NCI-H748 treated with DMSO at 0.1 percent for 48 hours (cell line): ENCODE measurements at regions not wholly inside any gene's neighbourhood (a gene's known extent, or its start where the extent isn't known, plus 50 kb on each side); places are given as distances from the start of the nearest gene placed in this dataset.
"Not testable (repeated sequence)": the region's sequence is repeated elsewhere in the genome, so short reads cannot be mapped to it uniquely, and the experiment has no call there.

Experiments
- DNase-seq: peaks from one replicate; lab custom pipeline; 2025; lab: John Stamatoyannopoulos, UW

DNA sequence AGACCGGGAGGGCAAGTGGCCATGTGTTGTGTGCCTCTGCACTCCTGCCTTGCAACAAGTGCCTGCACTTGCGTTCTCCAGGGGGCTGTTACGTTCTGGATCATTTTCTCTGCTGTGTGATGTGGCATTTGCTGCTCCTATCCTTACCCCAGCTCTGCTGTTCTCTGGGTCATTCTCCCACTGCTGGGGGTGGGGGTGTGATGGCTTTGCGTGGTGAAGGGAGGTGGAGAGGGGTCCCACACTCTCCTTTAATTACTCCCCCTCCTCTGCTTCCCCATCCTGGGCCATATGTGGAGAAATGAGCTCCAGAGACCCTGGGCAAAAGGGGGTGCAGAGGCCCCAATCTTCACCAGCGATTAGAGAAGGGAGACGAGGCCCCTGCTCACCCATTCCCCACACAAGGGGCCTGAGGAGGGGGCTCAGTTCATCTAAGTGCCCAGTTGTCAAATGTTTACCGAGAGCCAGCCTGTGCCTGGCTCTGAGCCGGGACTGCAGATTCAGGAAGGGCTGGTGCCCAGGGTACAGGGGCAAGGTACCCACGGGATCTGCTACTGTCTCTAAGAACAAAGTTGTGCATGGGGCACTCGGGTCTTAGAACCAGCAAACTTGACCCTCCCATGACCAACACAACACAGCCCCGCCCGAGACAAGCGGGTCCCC lies 355.4 kb downstream of the PTPRU start:
- no peak for DNase-seq

DNA sequence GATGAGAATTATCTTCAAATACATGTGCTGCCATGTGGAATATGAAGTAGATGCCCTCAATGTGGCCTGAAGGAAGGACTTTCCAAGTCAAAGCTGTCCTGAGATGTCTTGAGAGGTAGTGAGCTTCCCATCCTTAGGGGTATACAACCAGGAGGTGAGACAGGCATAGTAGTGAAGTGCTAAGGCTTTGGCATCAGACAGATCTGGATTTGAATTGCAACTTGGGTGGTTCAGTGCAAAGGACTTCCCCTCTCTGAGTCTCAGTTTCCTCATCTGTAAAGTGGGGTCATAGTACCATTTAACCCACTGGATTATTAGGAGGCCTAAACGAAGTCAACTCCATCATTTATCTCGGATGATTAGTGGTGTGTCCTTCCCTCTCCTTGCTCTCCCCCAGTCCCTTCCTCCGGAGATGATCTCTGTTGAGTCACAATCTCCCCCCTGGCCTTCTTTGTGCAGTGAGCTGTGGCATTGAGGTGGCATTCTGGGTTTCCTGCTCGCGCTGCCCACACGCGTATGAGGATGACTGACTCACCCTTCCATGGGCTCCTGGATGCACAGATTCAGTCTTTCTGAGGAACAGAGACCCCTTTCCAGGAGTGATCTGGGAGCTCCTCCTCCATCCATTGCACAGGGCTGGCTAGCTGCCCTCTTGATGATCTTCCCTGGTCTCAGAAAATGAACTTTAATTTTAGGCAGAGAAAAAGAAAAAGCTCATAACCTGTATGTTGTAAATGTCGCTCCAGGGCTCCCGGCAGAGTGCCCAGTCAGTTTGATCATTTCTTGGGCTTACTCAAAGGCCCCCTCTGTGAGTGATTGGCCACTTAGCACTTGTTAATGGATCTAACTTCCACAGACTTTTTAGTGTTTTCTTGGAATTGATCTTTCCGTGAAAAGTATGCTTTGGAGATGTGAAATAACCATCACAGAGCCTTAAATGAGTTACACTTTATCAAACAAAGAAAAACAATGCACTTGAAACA lies 354.6 kb downstream of the PTPRU start:
- no peak for DNase-seq

DNA sequence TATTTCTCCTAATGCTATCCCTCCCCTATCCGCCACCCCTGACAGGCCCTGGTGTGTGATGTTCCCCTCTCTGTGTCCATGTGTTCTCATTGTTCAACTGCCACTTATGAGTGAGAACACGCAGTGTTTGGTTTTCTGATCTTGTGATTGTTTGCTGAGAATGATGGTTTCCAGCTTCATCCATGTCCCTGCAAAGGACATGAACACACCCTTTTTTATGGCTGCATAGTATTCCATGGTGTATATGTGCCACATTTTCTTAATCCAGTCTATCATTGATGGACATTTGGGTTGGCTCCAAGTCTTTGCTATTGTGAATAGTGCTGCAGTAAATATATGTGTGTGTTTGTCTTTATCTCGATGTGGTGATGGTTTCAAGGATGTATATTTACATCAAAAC lies 353.4 kb downstream of the PTPRU start:
- DNase-seq = not testable (repeated sequence)

DNA sequence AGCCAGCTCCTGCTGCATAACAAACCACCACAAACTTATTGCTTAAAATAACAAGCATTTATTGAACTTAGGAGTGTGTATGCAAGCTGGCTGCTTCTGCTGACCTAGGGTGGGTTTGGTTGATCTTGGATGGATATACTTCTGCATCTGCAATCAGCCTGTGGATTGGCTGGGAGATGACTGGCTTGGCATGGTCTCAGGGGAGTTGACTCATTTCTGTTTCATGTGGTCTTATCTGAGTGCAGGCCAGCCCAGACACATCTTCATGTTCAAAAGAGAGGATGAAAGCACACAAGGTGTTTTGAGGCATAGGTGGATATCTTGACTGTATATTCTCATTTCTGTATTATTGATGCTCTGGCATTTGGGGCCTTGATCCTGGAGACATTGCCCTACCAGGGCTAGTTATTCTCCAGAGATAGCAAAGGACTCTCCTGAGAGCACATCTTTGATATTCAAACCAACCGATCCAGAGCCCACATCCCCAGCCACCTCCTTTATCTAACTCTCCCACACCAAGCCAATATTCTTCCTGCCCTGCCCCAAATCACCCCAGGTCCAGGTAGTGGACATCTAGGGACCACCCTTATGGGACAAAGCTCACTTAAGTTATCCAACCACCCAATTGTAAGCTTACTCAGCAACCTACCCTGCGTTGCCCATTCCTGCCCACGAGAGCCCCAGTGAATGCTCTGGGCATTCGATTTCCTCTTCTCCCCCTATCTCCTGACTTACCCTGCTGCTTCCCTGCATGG lies 350.8 kb downstream of the PTPRU start:
- DNase-seq = no peak

DNA sequence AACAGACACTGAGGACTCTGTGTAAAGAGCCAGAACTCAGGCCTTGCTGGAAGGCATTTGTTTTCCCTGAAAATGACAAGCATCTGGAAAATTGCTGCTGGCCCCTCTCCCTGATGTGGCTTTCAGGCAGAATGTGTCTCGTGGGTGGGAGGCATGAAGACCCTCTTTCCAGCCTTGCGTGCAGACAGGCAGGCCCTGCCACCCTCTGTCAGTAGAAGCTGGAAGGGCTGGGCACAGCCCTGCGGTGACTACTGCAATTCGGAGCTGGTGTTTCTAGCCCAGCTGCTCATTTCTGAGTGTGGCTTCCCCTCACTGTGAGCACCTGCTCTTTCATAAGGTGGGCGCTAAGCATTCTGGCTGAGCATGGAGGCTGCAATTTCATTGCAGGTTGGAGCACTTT lies 349.9 kb downstream of the PTPRU start:
- no peak for DNase-seq

DNA sequence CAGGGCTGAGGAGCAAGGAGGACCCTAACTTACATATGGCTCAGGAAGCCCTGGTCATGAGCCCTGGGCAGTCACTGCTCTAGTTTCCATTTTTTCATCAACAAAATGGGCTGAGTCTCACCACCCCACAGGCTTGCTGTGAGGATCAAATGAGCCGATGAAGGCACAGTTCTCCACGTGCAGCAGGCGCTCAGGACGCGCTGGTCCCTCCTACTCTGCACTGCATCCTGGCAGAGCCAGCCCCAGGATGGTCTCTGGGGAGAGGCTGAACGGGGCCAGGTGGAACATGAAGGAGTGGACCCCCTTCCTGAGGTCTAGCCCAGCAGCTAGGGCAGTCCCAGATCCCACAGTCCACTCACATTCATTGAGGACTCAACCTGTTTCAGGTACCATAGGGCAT lies 349.3 kb downstream of the PTPRU start:
- DNase-seq = no peak

DNA sequence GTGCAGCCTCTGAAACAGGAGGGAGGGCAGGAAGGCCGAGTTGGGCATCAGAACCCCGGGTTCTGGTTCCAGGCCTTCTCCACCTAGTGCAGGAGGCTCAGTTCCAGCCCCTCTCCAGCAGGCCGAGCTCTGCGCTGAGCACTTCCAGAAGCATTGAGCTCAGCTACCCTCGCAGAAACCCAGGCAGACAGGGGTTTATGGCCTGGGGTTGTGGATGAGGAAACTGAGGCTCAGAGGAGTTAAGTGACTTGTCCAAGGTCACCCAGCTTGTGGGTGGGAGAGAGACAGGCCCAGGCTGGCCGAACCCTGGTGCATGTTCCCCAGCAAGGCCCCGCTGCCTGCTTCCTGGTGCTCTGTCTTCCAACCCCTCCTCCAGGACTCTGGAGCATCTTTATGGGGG lies 348.9 kb downstream of the PTPRU start:
- no peak for DNase-seq

DNA sequence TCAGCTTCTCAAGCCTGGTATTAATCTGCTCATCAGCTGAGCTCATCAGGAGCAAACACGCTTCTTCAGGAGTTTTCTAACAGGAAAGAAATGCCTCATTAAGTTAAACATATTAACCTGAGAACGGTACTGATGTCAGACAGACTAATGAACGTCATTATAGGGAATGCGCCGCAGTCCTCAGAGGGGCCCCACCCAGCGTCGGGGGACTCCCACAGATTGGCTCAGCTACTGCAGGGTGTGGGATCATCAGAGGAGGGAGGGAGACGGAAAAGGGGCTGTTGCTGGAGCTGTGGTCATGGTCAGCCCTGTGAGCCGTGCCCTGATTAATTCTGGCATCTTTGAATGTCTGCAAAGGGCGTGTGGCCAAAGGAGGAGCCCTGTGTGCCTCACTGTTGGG lies 348.5 kb downstream of the PTPRU start:
- no peak for DNase-seq

DNA sequence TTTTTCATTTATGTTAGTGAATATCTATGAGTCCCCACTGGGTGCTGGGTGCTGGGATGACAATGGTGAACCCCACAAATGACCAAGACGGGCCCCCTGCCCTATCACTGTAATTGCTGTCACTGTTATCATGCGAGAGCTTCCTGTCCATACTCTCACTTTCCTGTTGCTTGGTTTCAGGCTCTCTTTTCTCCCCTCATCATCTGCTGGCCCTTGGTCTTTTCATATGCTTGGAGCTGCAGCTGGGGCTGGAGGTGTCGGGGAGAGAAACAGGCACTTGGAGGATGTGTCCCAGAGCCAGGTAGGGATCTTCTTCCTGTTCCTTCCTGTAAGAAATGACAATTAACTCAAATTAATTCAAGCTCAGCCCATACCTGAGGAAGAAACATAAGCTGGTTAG lies 348.0 kb downstream of the PTPRU start:
- no peak for DNase-seq

DNA sequence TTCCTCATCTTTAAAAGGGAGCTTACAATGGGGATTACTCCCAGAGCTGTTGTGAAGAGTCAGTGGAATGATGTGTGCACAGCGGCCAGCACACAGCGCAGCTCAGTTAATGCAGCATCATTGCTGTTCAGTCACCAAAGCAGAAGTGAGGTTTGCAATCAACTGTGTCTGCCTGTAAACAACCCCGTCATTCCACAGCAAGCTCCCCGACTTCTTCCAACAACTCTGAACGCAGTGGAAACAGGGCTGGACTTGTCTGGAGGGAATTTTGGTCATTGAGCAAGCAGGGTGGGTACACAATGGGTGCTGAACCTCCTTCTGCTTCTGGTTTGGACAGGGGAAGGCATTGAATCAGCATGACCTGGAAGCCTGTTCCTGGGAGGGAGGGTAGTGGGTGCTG lies 347.4 kb downstream of the PTPRU start:
- DNase-seq = no peak

DNA sequence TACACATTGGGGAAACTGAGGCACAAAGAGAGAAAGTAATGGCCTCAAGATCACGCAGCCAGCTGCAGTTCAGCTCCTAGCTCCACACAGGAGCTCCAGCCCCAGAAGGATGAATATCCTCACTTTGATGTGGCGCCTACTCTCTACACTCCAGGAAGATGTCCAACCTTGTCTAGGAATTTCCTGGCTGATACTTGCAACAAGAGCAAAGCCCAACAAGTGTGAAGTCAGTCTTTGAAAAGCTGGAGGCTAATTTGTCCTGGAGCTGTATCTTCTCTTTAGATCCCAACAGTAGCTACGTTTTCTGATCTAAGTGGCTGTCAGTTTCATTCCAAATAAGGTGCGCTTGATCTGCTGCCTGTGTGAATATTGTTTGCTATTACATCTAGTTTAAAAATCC lies 344.9 kb downstream of the PTPRU start:
- DNase-seq = no peak

DNA sequence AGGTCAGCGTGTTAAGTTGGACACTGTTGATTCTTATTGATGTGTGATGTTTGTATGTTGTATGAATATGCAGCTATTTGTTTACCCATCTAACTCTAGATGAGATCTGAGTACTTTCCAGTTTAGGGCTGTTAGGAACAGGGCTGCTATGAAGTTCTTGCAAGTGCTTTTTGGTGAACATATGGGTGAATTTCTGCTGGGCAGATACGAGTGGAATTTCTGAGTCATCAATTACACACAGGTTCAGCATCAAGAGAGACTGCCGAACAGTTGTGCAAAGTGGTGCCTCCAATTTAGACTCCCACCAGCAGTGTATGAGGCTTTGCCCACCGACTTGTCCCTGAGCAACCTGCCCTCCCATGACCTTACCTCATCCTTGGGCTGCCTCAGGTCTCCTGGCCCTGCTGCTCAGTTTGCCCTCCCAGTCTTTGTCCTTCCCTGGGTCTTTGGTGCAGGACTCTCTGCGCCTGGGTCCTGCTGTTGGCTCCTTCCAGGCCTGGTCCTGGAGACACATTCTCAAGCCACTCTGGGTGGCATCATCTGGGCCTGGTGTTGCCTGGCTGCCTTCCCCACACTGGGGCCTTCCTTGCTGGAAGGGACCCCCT lies 343.6 kb downstream of the PTPRU start:
- DNase-seq = no peak

DNA sequence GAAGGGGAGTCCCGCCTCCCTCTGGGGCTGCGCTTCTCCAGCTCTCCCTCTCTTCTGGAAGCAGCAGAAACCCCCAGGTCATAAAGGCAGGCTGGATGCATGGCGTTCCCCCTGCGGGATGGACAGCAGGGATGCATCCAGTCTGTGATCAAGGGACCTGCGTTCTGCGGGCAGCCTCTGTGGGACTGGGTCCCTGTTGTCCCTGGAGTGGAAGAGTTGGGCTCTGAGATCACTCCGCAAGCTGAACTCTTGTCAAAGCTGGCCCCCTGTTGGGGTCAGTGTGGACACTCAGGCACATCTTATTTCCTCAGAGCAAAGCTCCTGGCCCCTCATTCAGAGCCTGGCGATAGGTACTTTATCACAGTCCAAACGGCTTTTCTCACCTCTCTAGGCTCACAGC lies 341.2 kb downstream of the PTPRU start:
- no peak for DNase-seq

DNA sequence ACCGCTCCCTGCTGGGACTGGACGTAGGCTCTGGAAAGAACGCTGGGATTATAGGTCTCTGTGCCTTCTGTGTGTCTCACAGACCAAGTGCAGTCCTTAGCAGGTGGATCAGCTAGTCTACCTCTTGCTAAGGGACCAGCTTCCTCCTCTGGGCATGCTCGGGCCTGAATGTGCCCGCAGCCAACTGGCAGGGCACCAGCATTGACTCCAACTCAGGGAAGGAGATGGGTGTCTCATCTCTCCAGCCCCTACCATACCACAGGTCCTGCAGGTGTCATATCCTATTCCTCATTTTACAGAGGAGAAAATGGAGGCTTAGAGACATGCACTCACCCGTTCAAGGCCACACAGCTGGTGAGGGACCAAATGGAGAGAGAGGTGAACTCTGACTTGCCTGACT lies 340.2 kb downstream of the PTPRU start:
- no peak for DNase-seq

DNA sequence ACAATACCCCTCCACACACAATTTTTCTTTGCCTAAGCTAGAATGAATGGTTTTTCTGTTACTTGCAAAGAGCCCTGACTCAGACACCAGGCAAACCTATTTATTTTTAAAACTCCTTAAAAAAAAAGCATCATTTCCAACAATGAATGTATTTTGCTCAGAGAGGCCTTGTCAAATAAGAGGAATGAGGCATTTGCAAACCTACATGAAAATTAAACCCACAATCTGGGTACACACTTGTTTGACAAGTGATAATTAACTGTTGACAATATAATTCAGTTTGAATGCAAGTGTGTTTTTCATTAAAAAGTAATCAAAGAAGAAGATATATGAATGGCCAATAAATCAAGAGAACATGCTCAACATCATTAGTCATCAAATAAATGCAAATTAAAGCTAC lies 339.5 kb downstream of the PTPRU start:
- no peak for DNase-seq

DNA sequence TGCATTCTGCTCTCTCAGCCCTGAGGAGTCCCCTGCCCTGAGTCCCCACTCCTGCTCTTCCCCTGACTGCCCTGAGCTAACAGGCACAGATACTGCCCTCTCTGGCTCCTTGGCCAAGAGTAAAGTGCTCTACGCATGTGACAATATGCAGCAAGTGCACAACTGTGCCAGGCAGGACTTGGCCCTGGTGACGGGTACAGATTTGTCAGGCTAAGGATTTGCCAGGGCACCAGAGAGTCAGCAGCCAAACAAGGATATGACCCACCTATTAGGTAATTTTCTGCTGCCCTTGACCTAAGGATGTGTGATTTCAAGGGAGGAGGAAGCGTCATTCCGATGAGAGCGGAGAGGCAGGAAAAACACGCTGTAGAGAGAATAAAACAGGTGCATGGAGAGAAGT lies 339.0 kb downstream of the PTPRU start:
- DNase-seq = no peak

DNA sequence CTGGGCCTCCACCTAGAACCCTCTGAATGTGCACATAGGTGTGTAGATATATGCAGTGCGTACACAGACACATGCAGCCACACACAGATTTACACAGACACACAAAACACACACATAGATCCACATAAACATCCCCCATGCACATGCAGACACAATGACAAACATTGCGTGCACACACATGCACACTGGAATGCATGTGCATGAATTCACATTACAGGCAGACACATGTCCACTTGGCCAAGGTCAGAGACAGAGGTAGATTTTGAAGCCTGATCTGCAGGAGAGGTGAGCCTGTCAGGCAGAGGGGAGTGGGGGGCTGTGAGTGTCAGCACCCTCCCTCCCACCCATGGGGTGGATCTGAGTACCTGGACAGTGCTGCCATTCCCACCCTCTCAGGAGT lies 338.5 kb downstream of the PTPRU start:
- no peak for DNase-seq

DNA sequence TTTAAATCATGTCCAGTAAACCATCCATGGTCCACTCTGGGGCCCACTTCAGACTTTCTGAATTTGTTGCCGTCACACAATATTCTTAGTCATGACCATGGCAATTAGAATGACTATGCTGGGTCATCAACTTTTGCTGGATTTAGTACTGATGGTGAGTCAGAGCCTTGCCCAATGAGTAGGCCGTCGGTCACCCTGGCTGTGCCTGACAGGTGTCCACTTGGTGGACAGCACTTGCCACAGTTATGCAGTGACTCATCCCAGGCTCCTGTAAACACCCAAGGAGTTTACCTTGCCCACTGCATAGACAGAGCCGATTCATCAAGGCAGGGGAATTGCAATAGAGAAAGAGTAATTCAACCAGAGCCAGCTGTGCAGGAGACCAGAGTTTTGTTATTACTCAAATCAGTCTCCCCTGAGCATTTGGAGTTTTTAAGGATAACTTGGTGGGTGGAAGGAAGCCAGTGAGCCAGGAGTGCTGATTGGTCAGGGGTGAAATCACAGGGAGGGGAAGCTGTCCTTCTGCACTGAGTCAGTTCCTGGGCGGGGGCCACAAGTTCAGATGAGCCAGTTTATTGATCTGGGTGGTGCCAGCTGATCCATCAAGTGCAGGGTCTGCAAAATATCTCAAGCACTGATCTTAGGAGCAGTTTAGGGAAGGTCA lies 333.8 kb downstream of the PTPRU start:
- no peak for DNase-seq

DNA sequence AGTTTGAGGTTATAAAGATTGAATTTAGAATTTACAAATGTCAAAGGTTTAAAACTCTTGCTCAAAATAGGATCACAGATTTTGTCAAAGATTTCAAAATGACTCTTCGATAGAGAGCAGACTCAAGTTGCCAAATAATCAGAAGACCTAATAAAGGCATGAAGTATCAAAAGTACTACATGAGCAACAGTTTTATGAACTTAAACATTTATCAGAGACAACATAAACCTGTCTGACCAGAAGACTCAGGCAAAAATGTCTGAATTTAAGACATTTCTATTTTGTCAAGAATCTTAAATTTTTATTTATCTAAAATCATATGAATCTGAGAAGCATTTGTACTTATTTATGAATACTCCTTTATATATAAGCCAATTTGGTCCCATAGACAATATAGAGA lies 330.9 kb downstream of the PTPRU start:
- no peak for DNase-seq

DNA sequence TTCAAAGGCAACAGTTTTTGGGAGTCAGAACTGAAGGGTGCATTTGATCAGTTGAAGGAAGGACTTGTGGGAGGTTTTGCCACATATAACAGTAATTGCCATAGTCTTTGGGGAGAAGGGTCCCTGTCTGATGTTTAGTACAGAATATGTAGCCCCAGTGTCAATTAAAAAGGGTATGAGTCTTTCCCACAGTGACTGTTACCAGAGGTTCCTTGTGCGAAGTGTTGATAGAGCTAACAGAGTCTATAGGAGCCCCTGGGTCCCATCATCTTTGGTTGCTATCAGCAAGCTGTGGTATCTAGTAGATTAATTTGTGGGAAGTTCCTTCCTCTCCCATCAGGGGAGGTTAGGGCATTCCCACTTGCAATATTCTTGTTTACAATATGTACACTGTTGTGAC lies 329.2 kb downstream of the PTPRU start:
- DNase-seq = no peak

DNA sequence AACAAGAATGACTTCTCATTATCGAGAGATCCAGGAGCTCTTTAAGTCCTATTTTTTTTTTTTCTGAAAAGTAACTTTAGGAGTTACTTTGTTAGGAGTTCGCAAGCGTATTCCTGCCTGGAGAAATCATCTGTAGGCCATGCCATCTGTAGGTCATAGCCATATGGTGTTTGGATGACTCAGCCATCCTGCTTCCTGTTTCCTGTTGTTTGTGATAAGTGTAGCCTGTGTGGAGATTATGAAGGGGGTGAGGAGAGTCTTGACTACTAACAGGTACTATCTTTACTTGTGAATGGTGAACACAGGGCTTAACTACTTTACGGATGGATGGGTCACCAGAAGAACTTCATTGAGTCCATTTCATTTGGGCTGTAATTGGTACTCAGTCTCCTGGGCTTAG lies 327.2 kb downstream of the PTPRU start:
- DNase-seq = no peak

DNA sequence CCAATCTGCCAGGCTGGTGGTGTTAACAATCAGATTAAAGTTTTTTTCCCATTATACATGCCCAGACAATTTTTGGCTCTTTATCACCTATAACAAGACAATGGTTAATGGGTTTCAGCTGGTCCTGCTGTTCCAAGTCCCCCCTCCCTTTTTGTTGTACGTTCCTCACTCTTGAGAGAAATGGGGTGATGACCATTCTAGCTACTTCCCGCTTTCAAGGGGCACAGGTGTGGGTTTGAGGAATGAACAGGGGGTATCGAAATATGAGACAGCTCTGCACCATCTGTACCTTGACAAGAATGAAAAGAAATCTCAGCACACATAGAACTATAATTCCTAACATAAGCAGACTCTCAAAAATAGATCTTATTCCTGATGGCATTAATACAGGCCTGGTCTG lies 326.8 kb downstream of the PTPRU start:
- DNase-seq = no peak
